PC-3 (cell line): ENCODE measurements at regions not wholly inside any gene's neighbourhood (a gene's known extent, or its start where the extent isn't known, plus 50 kb on each side); places are given as distances from the start of the nearest gene placed in this dataset.

ENCODE experiments used
- ATAC-seq: fragments of 200-7000 bp; cut with Tn5 transposase; 2 replicates; pipeline ENCODE4 v1.9.1; 2020; ENCODE audit warnings: mild to moderate bottlenecking, moderate library complexity
- BruUV-seq: library from RNA; stranded (reverse); fragments of 400-500 nt; replicated peaks from 2 replicates; lab custom pipeline; 2021; lab: Mats Ljungman, UMichigan
- CTCF ChIA-PET: fragments of 300-600 bp; sonication (Branson Sonifier 250); formaldehyde crosslinking; loops from one replicate; lab custom pipeline; 2022; ENCODE audit warnings: antibody characterized with exemption; lab: Charles Lee
- POLR2A ChIA-PET: fragments of 300-600 bp; sonication (Branson Sonifier 250); formaldehyde crosslinking; loops from one replicate; lab custom pipeline; 2022; ENCODE audit warnings: antibody characterized with exemption; ENCODE audit not compliant: unreplicated experiment; lab: Charles Lee
- DNase-seq: peaks from one replicate; pipeline ENCODE4 v3.0.0-alpha.2; 2015
- H2AFZ ChIP-seq: fragments of 300-600 bp; sonication (generic); 2 replicates; pipeline ENCODE4 v1.6.0; 2016; ENCODE audit warnings: antibody characterized with exemption, low read length
- H3F3A ChIP-seq: fragments of 300-600 bp; sonication (generic); one replicate; pipeline ENCODE4 v1.6.0; 2017; ENCODE audit warnings: antibody characterized with exemption, low read length, control low read depth, mild to moderate bottlenecking; ENCODE audit not compliant: unreplicated experiment
- H3K27ac ChIP-seq: fragments of 300-600 bp; sonication (generic); 2 replicates; pipeline ENCODE4 v1.5.1; 2016; ENCODE audit warnings: mild to moderate bottlenecking, low read length
- H3K27me3 ChIP-seq: fragments of 300-600 bp; sonication (generic); 2 replicates; pipeline ENCODE4 v1.6.1; 2016; ENCODE audit warnings: low read length, mixed read lengths
- H3K36me3 ChIP-seq: fragments of 300-600 bp; sonication (generic); 2 replicates; pipeline ENCODE4 v1.6.1; 2016; ENCODE audit warnings: low read depth, mixed run types, low read length, mixed read lengths
- H3K4me1 ChIP-seq: fragments of 300-600 bp; sonication (generic); 2 replicates; pipeline ENCODE4 v1.5.1; 2016; ENCODE audit warnings: low read length; ENCODE audit not compliant: insufficient read depth
- H3K4me2 ChIP-seq: fragments of 300-600 bp; sonication (generic); 2 replicates; pipeline ENCODE4 v1.6.0; 2016; ENCODE audit warnings: low read length
- H3K4me3 ChIP-seq: fragments of 300-600 bp; sonication (generic); 2 replicates; pipeline ENCODE4 v1.5.1; 2016; ENCODE audit warnings: mild to moderate bottlenecking, low read length, mixed read lengths
- H3K79me2 ChIP-seq: fragments of 300-600 bp; sonication (generic); 2 replicates; pipeline ENCODE4 v1.6.1; 2017; ENCODE audit warnings: low read length, mixed read lengths
- H3K9ac ChIP-seq: fragments of 300-600 bp; sonication (generic); 2 replicates; pipeline ENCODE4 v1.6.0; 2016; ENCODE audit warnings: mild to moderate bottlenecking, low read length
- H3K9me2 ChIP-seq: fragments of 300-600 bp; sonication (generic); replicated peaks from 2 replicates; pipeline ENCODE4 v1.6.1; 2016; ENCODE audit warnings: mixed run types, low read length, mixed read lengths
- H3K9me3 ChIP-seq: fragments of 300-600 bp; sonication (generic); 2 replicates; pipeline ENCODE4 v1.6.1; 2016; ENCODE audit warnings: low read length, mixed read lengths
- H4K20me1 ChIP-seq: fragments of 300-600 bp; sonication (generic); 2 replicates; pipeline ENCODE4 v1.6.1; 2016; ENCODE audit warnings: low read length, mixed read lengths
- EZH2 ChIP-seq: fragments of 300-600 bp; sonication (generic); IDR thresholded peaks from one replicate; pipeline ENCODE4 v1.6.1; 2017; ENCODE audit warnings: antibody characterized with exemption, mild to moderate bottlenecking, low read length; ENCODE audit not compliant: unreplicated experiment
- EZH2phosphoT487 ChIP-seq: fragments of 300-600 bp; sonication (generic); IDR thresholded peaks from 2 replicates; pipeline ENCODE4 v1.6.1; 2018; ENCODE audit warnings: mild to moderate bottlenecking, antibody characterized with exemption, low read length, borderline replicate concordance
- intact Hi-C: fragments of 100-400 bp; cut with micrococcal nuclease; formaldehyde crosslinking; loops from 2 replicates; pipeline ENCODE4 v1.9.0; 2023
- TF ChIP-seq, protein P1 (sequence below): fragments of 300-600 bp; sonication (generic); conservative IDR thresholded peaks from 2 replicates; pipeline ENCODE4 v1.5.1; 2017; ENCODE audit warnings: antibody characterized with exemption, low read depth, mild to moderate bottlenecking, low read length

DNA sequence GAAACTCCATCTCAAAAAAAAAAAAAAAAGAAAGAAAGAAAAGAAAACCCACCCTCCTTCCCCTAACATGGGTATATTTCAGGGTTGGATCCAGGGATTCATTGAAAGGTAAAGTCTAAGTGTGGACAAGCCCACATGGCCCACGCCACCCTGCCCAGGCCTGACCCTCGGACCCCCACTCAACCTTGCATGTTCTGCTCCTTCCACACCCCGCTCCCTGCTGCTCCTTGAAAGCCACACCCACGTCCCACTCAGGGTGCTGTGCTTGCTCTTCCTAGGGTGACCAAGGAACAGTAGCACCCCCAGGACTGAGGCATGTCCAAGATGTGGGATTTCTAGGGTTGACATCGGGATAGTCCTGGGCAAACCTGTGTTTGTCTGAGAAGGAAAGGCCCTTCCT lies 172.7 kb upstream of the MYCN start:
- CTCF ChIA-PET = no interaction called here
- no peaks in the 10 kb centered on the region for H3K9me3 ChIP-seq
- TF ChIP-seq EZH2phosphoT487 (no peak), EZH2 (no peak)
- TF ChIP-seq, protein P1, sequence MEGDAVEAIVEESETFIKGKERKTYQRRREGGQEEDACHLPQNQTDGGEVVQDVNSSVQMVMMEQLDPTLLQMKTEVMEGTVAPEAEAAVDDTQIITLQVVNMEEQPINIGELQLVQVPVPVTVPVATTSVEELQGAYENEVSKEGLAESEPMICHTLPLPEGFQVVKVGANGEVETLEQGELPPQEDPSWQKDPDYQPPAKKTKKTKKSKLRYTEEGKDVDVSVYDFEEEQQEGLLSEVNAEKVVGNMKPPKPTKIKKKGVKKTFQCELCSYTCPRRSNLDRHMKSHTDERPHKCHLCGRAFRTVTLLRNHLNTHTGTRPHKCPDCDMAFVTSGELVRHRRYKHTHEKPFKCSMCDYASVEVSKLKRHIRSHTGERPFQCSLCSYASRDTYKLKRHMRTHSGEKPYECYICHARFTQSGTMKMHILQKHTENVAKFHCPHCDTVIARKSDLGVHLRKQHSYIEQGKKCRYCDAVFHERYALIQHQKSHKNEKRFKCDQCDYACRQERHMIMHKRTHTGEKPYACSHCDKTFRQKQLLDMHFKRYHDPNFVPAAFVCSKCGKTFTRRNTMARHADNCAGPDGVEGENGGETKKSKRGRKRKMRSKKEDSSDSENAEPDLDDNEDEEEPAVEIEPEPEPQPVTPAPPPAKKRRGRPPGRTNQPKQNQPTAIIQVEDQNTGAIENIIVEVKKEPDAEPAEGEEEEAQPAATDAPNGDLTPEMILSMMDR = no peak
- intact Hi-C loops = no loop called here
- H3K27me3 ChIP-seq = peaks cover 70% of the 10 kb centered on the region
- H3K79me2 ChIP-seq = no peaks in the 10 kb centered on the region
- no peaks in the 10 kb centered on the region for H3F3A ChIP-seq
- ATAC-seq = no peak
- no TSS peak for BruUV-seq
- H4K20me1 ChIP-seq = no peaks in the 10 kb centered on the region
- DNase-seq = no peak
- no peak overlapping the region for H3K4me3 ChIP-seq
- H3K4me2 ChIP-seq = no peak overlapping the region
- H3K9ac ChIP-seq = no peak overlapping the region
- POLR2A ChIA-PET = no interaction called here
- no peaks in the 10 kb centered on the region for H3K9me2 ChIP-seq
- no peak overlapping the region for H2AFZ ChIP-seq
- H3K36me3 ChIP-seq = no peaks in the 10 kb centered on the region
- no peaks in the 10 kb centered on the region for H3K4me1 ChIP-seq
- H3K27ac ChIP-seq = no peak overlapping the region

DNA sequence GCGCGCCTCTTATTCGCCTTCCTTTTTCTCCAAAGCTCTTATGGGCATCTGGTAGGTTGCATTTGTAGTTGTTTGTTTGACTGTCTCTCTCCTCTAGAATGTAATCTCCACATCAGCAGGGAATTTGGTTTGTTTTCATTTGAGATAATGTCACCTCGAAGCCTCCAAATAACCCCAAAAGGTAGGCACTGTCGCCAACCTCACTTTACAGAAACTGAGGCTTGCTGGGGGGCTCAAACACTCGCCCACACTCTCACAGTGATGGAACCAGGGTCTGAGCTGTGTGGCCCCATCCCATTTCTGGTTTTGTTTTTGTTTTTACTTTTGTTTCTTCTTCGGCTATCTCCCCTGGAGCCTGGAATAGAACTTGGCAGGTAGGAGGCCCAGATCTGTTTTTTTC lies 172.2 kb upstream of the MYCN start:
- Histone ChIP-seq H3K36me3 (no peaks in the 10 kb centered on the region), H4K20me1 (no peaks in the 10 kb centered on the region), H3K27me3 (peaks cover 65% of the 10 kb centered on the region), H3F3A (no peaks in the 10 kb centered on the region), H3K79me2 (no peaks in the 10 kb centered on the region), H3K9me3 (no peaks in the 10 kb centered on the region), H3K4me1 (no peaks in the 10 kb centered on the region), H2AFZ (no peak overlapping the region), H3K9me2 (no peaks in the 10 kb centered on the region), H3K4me2 (no peak overlapping the region), H3K9ac (no peak overlapping the region), H3K27ac (no peak overlapping the region), H3K4me3 (no peak overlapping the region)
- ChIA-PET CTCF (no interaction called here), POLR2A (no interaction called here)
- no peak for TF ChIP-seq EZH2
- TF ChIP-seq, protein P1 = no peak
- no peak for TF ChIP-seq EZH2phosphoT487
- ATAC-seq (no peak), DNase-seq (no peak)
- intact Hi-C loops = no loop called here
- no TSS peak for BruUV-seq

DNA sequence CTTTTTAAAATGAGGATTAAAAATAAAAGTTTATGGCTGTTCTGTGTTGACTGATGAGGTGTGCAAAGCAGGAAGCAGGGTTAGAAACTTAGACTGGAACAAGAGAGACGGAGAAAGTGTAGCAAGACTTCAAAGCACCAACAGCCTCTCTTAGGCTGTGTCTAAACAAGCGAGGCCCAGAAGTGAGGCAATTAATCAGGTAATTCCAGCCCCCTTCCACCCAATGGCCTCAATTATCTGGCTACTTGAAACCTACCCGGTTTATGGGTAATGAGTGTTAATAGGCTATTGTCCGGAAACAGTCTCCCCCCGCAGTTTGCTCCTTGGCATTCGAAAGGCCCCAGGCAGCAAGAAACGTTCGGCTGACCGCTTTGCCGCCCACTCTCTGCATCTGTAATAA lies 171.7 kb upstream of the MYCN start:
- DNase-seq (no peak), ATAC-seq (no peak)
- POLR2A ChIA-PET = no interaction called here
- Histone ChIP-seq H3K27ac (no peak overlapping the region), H3K9me2 (no peaks in the 10 kb centered on the region), H3K79me2 (no peaks in the 10 kb centered on the region), H3K9me3 (no peaks in the 10 kb centered on the region), H3K4me2 (no peak overlapping the region), H3K4me1 (no peaks in the 10 kb centered on the region), H3F3A (no peaks in the 10 kb centered on the region), H3K27me3 (peaks cover 64% of the 10 kb centered on the region), H3K4me3 (no peak overlapping the region), H3K36me3 (no peaks in the 10 kb centered on the region), H3K9ac (no peak overlapping the region), H4K20me1 (no peaks in the 10 kb centered on the region), H2AFZ (no peak overlapping the region)
- intact Hi-C loops = no loop called here
- no TSS peak for BruUV-seq
- CTCF ChIA-PET = no interaction called here
- TF ChIP-seq, protein P1 = no peak
- TF ChIP-seq EZH2 (no peak), EZH2phosphoT487 (no peak)
